ENCODE measurements at regions not wholly inside any gene's neighbourhood (a gene's known extent, or its start where the extent isn't known, plus 50 kb on each side); places are given as distances from the start of the nearest gene placed in this dataset.

DNA sequence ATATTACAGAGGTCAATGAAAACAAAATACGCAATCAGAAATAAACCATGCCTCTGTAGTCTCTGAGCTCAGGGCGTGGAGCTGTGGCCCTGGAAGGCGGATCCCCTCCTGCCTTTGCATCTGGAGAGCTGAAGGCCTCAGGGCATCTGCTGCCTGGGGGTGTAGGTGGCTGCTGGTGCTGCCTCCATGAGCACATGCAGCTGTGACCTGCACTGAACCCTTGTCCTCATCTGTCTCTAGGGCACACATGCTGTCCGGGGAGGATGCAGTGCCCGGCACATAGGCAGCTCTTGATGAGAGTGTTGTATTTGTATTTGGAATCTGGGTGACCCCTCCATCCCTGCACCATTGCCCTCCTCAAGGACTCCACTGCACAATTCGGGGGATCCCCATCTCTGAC, 185.7 kb downstream of the TEX29 start:
- H3K36me3 ChIP-seq, result no peaks in the 10 kb centered on the region
- H3K9me3 ChIP-seq, result no peaks in the 10 kb centered on the region
- H3K4me1 ChIP-seq (ENCODE audit: insufficient read depth), result no peaks in the 10 kb centered on the region
- no peak for DNase-seq
- H3K4me3 ChIP-seq, result no peak overlapping the region
- H3K27ac ChIP-seq, result no peak overlapping the region
- H3K27me3 ChIP-seq, result no peaks in the 10 kb centered on the region
- WGBS, 3 donors, result 71 to 75% (median 73%) methylated on average over 6 of the region's 6 CpGs
- TF ChIP-seq POLR2A (IDR thresholded peaks at IDR 0.05) (no peak), EP300 (IDR thresholded peaks at IDR 0.05) (no peak)
- TF ChIP-seq, protein P1, sequence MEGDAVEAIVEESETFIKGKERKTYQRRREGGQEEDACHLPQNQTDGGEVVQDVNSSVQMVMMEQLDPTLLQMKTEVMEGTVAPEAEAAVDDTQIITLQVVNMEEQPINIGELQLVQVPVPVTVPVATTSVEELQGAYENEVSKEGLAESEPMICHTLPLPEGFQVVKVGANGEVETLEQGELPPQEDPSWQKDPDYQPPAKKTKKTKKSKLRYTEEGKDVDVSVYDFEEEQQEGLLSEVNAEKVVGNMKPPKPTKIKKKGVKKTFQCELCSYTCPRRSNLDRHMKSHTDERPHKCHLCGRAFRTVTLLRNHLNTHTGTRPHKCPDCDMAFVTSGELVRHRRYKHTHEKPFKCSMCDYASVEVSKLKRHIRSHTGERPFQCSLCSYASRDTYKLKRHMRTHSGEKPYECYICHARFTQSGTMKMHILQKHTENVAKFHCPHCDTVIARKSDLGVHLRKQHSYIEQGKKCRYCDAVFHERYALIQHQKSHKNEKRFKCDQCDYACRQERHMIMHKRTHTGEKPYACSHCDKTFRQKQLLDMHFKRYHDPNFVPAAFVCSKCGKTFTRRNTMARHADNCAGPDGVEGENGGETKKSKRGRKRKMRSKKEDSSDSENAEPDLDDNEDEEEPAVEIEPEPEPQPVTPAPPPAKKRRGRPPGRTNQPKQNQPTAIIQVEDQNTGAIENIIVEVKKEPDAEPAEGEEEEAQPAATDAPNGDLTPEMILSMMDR (IDR thresholded peaks at IDR 0.05), result no peak
- intact Hi-C loops (cut with DNase I), result no loop called here

DNA sequence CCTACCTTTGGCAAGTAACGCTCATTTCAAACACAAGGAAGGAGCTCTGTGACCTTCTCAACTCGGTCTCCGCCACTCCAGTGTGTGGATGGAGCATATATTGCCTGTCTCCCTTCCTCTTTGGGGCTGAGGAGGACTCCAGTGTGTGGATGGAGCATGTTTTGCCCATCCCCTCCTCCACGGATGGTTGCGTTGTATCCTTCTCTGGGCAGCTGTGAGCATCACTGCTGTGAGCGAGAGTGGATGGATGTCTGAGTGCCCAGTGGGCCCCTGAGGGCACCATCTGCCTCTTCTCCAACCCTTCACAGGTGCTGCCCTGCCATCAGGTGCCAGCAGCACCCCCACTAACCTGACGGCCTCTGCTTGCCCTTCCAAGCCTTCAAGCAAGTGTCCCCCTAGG, 186.2 kb downstream of the TEX29 start:
- no peak overlapping the region for H3K4me3 ChIP-seq
- H3K4me1 ChIP-seq (ENCODE audit: insufficient read depth), result no peaks in the 10 kb centered on the region
- H3K9me3 ChIP-seq, result no peaks in the 10 kb centered on the region
- TF ChIP-seq, protein P1 (IDR thresholded peaks at IDR 0.05), result no peak
- no peak for TF ChIP-seq POLR2A (IDR thresholded peaks at IDR 0.05)
- no peak for TF ChIP-seq EP300 (IDR thresholded peaks at IDR 0.05)
- intact Hi-C loops (cut with DNase I), result no loop called here
- H3K27ac ChIP-seq, result no peak overlapping the region
- H3K27me3 ChIP-seq, result no peaks in the 10 kb centered on the region
- H3K36me3 ChIP-seq, result no peaks in the 10 kb centered on the region
- DNase-seq, result no peak
- WGBS, 3 donors, result 75 to 80% (median 78%) methylated on average over 7 of the region's 7 CpGs

DNA sequence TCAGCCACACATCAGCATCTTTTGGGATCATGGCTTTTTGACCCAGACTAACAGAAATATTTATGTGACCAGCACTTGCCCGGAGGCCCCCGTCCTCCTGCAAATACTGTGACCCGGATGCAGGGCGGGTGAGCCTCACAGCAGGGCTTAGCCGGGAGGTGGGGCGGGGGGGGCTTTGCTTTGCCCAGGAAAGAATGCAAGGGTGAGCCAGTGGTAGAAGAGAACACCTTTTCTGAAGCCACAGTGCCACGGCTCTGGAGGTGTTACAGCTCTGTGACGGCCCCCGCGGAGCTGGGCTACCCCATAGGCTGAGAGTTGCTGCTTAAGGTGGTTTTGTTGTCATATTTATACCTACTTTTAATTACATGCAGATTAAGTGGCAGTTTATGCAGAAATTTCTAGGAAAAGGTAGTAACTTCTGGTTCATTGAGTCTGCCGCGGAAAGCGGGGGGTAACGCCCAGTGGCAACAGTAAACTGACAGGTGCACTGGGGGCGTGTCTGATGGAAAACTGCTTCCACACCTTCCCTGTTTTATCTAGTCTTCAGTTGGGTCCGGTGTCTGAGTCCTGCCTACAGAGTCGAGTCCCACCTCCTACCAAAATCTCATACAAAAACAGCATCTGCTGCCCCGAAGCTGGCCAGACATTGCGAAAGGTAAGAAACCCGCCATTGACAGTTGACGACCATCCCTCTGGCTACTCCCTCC, 187.9 kb downstream of the TEX29 start:
- no peaks in the 10 kb centered on the region for H3K27me3 ChIP-seq
- WGBS, 3 donors, result 70 to 81% (median 70%) methylated on average over 21 of the region's 21 CpGs
- no peak overlapping the region for H3K27ac ChIP-seq
- no peak for TF ChIP-seq EP300 (IDR thresholded peaks at IDR 0.05)
- TF ChIP-seq, protein P1 (IDR thresholded peaks at IDR 0.05), result no peak
- intact Hi-C loops (cut with DNase I), result no loop called here
- no peaks in the 10 kb centered on the region for H3K36me3 ChIP-seq
- no peak overlapping the region for H3K4me3 ChIP-seq
- H3K9me3 ChIP-seq, result no peaks in the 10 kb centered on the region
- DNase-seq, result no peak
- H3K4me1 ChIP-seq (ENCODE audit: insufficient read depth), result no peaks in the 10 kb centered on the region

DNA sequence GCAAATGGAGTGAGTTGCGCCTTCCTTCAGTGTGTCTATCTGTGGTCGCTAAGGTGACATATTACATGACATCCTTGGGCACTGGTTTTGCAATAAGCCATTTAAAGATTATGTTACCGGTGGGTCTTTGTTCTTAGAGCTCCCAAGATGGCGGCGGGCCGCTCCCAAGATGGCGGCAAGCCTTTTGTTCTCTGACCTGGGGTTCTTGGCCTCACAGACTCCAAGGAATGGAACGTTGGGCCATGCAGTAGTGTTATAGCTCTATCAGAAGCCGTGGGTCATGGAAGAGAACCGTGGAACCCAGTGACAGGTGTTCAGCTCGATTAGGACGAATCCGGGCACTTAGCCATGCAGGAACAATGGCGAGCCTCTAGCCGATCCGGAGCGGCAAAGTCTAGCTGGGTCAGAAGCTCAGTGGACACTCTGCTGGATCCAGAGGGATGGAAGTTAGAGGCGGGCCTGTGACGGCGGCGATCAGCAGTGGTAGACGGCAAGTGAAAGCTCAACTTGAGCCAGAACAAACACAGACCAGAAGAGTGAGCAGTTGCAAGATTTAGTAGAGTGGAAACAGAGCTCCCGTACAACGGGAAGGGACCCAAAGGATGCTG, 188.6 kb downstream of the TEX29 start:
- no peaks in the 10 kb centered on the region for H3K27me3 ChIP-seq
- TF ChIP-seq, protein P1 (IDR thresholded peaks at IDR 0.05), result no peak
- TF ChIP-seq EP300 (IDR thresholded peaks at IDR 0.05) (no peak), POLR2A (IDR thresholded peaks at IDR 0.05) (no peak)
- no peaks in the 10 kb centered on the region for H3K9me3 ChIP-seq
- intact Hi-C loops (cut with DNase I), result no loop called here
- H3K27ac ChIP-seq, result no peak overlapping the region
- no peak overlapping the region for H3K4me3 ChIP-seq
- 85 to 91% (median 85%) methylated on average over 24 of the region's 24 CpGs for WGBS, 3 donors
- DNase-seq, result no peak
- no peaks in the 10 kb centered on the region for H3K36me3 ChIP-seq
- H3K4me1 ChIP-seq (ENCODE audit: insufficient read depth), result no peaks in the 10 kb centered on the region

Data from ovary (tissue), 7 donors.